Fibroblast of gingiva (primary cell): ENCODE measurements at regions not wholly inside any gene's neighbourhood (a gene's known extent, or its start where the extent isn't known, plus 50 kb on each side); places are given as distances from the start of the nearest gene placed in this dataset.

Experiments used
- DNase-seq: peaks from one replicate; pipeline ENCODE4 v3.0.0-alpha.2; 2011; ENCODE audit warnings: low read depth

- DNase-seq = no peak
These were observed 111.6 kb upstream of the PDE4B start for GRCh38 chr1:65681096-65681495.

- DNase-seq = peak; percentile 52
These were observed 105.1 kb upstream of the PDE4B start for GRCh38 chr1:65687428-65688214.

GRCh38 chr1:65688215-65688566 is 104.5 kb upstream of the PDE4B start:
- DNase-seq = no peak

GRCh38 chr1:65688848-65689247 is 103.8 kb upstream of the PDE4B start:
- DNase-seq = no peak

- DNase-seq = no peak
These were observed 101.4 kb upstream of the PDE4B start for GRCh38 chr1:65691152-65691900.

GRCh38 chr1:65691972-65692371 is 100.7 kb upstream of the PDE4B start:
- DNase-seq = peak; percentile 67

GRCh38 chr1:65694126-65694525 is 98.6 kb upstream of the PDE4B start:
- no peak for DNase-seq

- DNase-seq = no peak
These were observed 97.8 kb upstream of the PDE4B start for GRCh38 chr1:65694933-65695332.

- no peak for DNase-seq
These were observed 94.1 kb upstream of the PDE4B start for GRCh38 chr1:65698590-65698989.

GRCh38 chr1:65703853-65704252 is 88.8 kb upstream of the PDE4B start:
- DNase-seq = no peak

- DNase-seq = no peak
These were observed 88.4 kb upstream of the PDE4B start for GRCh38 chr1:65704318-65704717.

GRCh38 chr1:65717815-65718454 is 74.8 kb upstream of the PDE4B start:
- DNase-seq = peak; percentile 11

- no peak for DNase-seq
These were observed 73.3 kb upstream of the PDE4B start for GRCh38 chr1:65719391-65719790.

- DNase-seq = no peak
These were observed 70.2 kb upstream of the PDE4B start for GRCh38 chr1:65722461-65722860.

- DNase-seq = no peak
These were observed 68.5 kb upstream of the PDE4B start for GRCh38 chr1:65724151-65724550.

GRCh38 chr1:65725064-65725463 is 67.6 kb upstream of the PDE4B start:
- DNase-seq = no peak

- no peak for DNase-seq
These were observed 64.2 kb upstream of the PDE4B start for GRCh38 chr1:65728504-65728903.

GRCh38 chr1:65729259-65729658 is 63.4 kb upstream of the PDE4B start:
- no peak for DNase-seq

- no peak for DNase-seq
These were observed 57.7 kb upstream of the PDE4B start for GRCh38 chr1:65734979-65735378.

- no peak for DNase-seq
These were observed 50.7 kb upstream of the PDE4B start for GRCh38 chr1:65741993-65742392.
